A549 (cell line): ENCODE measurements at regions not wholly inside any gene's neighbourhood (a gene's known extent, or its start where the extent isn't known, plus 50 kb on each side); places are given as distances from the start of the nearest gene placed in this dataset.

ENCODE experiments used
- CTCF ChIP-seq: fragments of >200 bp; sonication (Bioruptor Twin); formaldehyde crosslinking; IDR thresholded peaks from 3 replicates; pipeline ENCODE4 v1.5.1; 2016
- HOXA7 ChIP-seq: fragments of 250-450 bp; sonication (Bioruptor Pico); IDR thresholded peaks from 2 replicates; pipeline ENCODE4 v1.5.0; 2020; ENCODE audit warnings: mild to moderate bottlenecking, moderate library complexity
- JUN ChIP-seq, 2 experiments: fragments of >200 bp; sonication (Bioruptor Twin); formaldehyde crosslinking; IDR thresholded peaks; 2 replicates in 1 of 2; 3 replicates in 1 of 2; pipeline ENCODE4 v1.6.1; 2016 to 2017
- SREBF2 ChIP-seq: fragments of 450-650 bp; IDR thresholded peaks from 2 replicates; pipeline ENCODE4 v1.6.1; 2014; ENCODE audit warnings: mild to moderate bottlenecking, moderate library complexity

DNA sequence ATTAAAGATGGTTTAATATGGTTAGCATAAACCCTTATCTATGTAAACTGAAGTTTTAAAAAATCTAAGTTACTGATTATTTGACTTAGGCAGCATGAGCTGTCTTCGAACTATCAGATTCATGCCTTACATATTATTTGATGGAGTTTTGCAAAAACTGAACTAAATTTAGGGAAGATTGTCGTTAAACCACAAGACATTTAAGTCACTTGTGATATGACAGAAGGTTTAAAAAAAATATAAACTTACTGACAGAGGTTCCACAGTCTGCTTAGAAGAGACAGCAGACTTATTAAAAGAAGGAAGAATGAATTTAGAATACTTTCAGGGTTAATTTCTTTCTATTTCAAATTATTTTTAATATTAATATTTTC is 110.9 kb upstream of the FRY start:
- TF ChIP-seq CTCF = no peak
- TF ChIP-seq JUN (IDR thresholded peaks at IDR 0.05) = no peak
- TF ChIP-seq HOXA7 (CRISPR knock-in tag) = no peak
- TF ChIP-seq SREBF2 = no peak
